ENCODE measurements at regions not wholly inside any gene's neighbourhood (a gene's known extent, or its start where the extent isn't known, plus 50 kb on each side); places are given as distances from the start of the nearest gene placed in this dataset.

DNA sequence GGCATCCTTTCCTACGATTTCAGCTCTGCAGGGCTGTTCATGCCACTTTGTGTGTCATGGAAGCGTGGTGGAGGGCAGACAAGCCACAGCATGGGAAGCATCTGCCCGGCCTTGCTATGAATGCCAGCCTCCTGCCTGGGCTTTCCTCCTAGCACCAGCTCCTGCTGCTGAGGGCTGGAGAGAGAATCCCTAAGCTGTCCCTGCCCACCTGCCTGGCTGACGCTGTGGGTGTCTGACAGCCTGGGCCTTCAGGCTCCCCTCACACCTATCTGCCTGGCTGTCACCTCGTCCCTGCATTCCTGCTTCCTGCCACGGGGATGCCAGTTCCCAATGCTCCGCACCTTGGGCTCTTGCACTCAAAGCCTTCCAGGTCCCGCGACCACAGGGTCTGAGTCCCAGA is 606.5 kb upstream of the MGMT start:
- H3K27ac ChIP-seq: no peak overlapping the region
- no peak overlapping the region for H3K4me3 ChIP-seq
- no peak for TF ChIP-seq CTCF (IDR thresholded peaks at IDR 0.05)
- no peak for TF ChIP-seq POLR2A (IDR thresholded peaks at IDR 0.05)
- TF ChIP-seq EP300 (IDR thresholded peaks at IDR 0.05): no peak
- no peak for TF ChIP-seq POLR2AphosphoS5 (IDR thresholded peaks at IDR 0.05)
- WGBS, 2 donors: 81 to 82% methylated on average over 9 of the region's 9 CpGs
- intact Hi-C loops (cut with DNase I): no loop called here
- no peaks in the 10 kb centered on the region for H3K36me3 ChIP-seq
- DNase-seq: no peak
- no peaks in the 10 kb centered on the region for H3K9me3 ChIP-seq
- peaks cover 0 to 5% (median 2%) of the 10 kb centered on the region in 4 donors for H3K4me1 ChIP-seq
- no peaks in the 10 kb centered on the region for H3K27me3 ChIP-seq

- no peaks in the 10 kb centered on the region for H3K27me3 ChIP-seq
- intact Hi-C loops (cut with DNase I): no loop called here
- no peaks in the 10 kb centered on the region for H3K4me1 ChIP-seq
- no peak for DNase-seq
- H3K4me3 ChIP-seq: no peak overlapping the region
- H3K36me3 ChIP-seq: no peaks in the 10 kb centered on the region
- no peak overlapping the region for H3K27ac ChIP-seq
- 92 to 94% methylated on average over 15 of the region's 15 CpGs for WGBS, 2 donors
- no peak for TF ChIP-seq POLR2A (IDR thresholded peaks at IDR 0.05)
- no peak for TF ChIP-seq POLR2AphosphoS5 (IDR thresholded peaks at IDR 0.05)
- no peak for TF ChIP-seq EP300 (IDR thresholded peaks at IDR 0.05)
- no peaks in the 10 kb centered on the region for H3K9me3 ChIP-seq
Measured at GRCh38 chr10:128861018-128861901, 605.8 kb upstream of the MGMT start.

- Histone ChIP-seq H3K27ac (no peak overlapping the region), H3K4me1 (no peaks in the 10 kb centered on the region), H3K27me3 (no peaks in the 10 kb centered on the region), H3K9me3 (no peaks in the 10 kb centered on the region), H3K4me3 (no peak overlapping the region), H3K36me3 (no peaks in the 10 kb centered on the region)
- intact Hi-C loops (cut with DNase I): no loop called here
- TF ChIP-seq EP300 (IDR thresholded peaks at IDR 0.05) (no peak), POLR2AphosphoS5 (IDR thresholded peaks at IDR 0.05) (no peak), POLR2A (IDR thresholded peaks at IDR 0.05) (no peak), CTCF (IDR thresholded peaks at IDR 0.05) (no peak)
- DNase-seq: no peak
- WGBS, 2 donors: 90 to 94% methylated on average over 6 of the region's 6 CpGs
Measured at GRCh38 chr10:128863411-128863810, 603.6 kb upstream of the MGMT start.

DNA sequence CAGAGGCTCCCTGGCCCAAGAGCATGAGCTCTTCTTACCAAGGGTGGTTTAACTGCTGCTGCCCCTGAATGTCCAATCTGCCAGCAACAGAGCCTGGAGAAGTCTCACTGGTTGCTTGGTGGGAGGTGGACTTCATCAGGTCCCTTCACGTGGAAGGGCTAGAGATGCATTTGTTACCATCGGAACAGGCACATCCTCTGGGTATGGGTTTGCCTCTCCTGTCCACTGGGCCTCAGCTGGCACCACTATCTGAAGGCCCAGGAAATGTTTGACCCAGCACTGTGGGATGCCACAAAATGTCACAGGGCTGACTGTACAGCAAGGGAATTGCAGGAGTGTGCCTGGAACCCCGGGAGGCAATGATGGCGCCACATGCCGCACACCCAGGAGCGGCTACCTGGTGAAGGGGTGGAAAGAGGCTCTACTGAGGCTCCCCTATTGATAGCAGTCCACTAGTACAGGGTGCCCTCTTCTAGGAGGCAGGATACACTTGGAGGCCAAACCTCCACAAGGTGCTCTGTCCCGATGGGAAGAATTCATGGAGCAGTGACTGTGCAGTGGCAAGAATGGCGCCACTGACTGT is 603.1 kb upstream of the MGMT start:
- no peaks in the 10 kb centered on the region for H3K36me3 ChIP-seq
- TF ChIP-seq CTCF (IDR thresholded peaks at IDR 0.05): no peak
- TF ChIP-seq POLR2AphosphoS5 (IDR thresholded peaks at IDR 0.05): no peak
- no peak for TF ChIP-seq EP300 (IDR thresholded peaks at IDR 0.05)
- TF ChIP-seq POLR2A (IDR thresholded peaks at IDR 0.05): no peak
- intact Hi-C loops (cut with DNase I): no loop called here
- no peaks in the 10 kb centered on the region for H3K9me3 ChIP-seq
- no peak overlapping the region for H3K4me3 ChIP-seq
- 94 to 97% methylated on average over 8 of the region's 8 CpGs for WGBS, 2 donors
- no peak overlapping the region for H3K27ac ChIP-seq
- no peaks in the 10 kb centered on the region for H3K4me1 ChIP-seq
- no peak for DNase-seq
- H3K27me3 ChIP-seq: no peaks in the 10 kb centered on the region

DNA sequence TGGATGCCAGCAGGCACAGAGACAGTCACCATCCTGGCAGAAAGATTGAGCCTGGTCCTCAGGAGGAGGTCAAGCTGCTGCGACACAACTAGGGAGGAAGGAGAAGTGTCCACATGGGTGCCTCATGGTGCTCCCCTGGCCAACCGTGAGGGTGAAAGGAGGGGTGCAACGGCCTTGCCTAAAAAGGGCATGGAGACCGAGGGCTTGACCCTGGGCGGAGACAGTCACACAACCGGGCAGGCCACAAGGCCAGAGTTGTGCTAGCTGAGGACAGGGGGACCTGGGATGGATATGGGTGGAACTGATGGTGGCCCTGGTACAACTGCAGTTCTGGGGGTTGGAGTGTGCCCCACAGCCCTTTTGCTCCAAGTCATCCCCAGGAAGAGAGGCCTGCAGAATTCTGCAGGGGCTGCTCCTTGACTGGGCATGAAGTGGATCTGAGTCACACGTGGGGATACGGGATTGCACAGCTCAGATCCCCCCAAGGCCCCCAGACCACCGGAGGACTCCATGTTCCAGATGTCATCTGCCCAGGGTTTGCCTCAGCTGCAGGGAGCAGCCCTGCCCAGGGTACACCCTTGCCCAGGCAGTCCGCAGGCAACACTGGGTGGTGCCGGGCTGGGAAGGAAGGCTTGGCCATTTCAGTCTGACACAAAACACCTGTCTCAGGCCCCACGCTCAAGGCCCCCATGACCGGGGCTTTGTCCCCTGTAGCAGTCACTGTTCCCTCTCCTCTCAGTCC is 602.3 kb upstream of the MGMT start:
- no peak for TF ChIP-seq POLR2AphosphoS5 (IDR thresholded peaks at IDR 0.05)
- no peak for TF ChIP-seq POLR2A (IDR thresholded peaks at IDR 0.05)
- TF ChIP-seq EP300 (IDR thresholded peaks at IDR 0.05): no peak
- TF ChIP-seq CTCF (IDR thresholded peaks at IDR 0.05): no peak
- no peak for DNase-seq
- intact Hi-C loops (cut with DNase I): no loop called here
- Histone ChIP-seq H3K36me3 (no peaks in the 10 kb centered on the region), H3K27me3 (no peaks in the 10 kb centered on the region), H3K27ac (no peak overlapping the region), H3K4me3 (no peak overlapping the region), H3K4me1 (no peaks in the 10 kb centered on the region), H3K9me3 (no peaks in the 10 kb centered on the region)
- WGBS, 2 donors: 90 to 93% methylated on average over 13 of the region's 13 CpGs

Data from sigmoid colon (tissue), 6 donors.